ENCODE measurements at regions not wholly inside any gene's neighbourhood (a gene's known extent, or its start where the extent isn't known, plus 50 kb on each side); places are given as distances from the start of the nearest gene placed in this dataset.

- ATAC-seq (replicated peaks) (no peak), DNase-seq (no peak)
- no peak overlapping the region for H3K27ac Mint-ChIP-seq
- H3K9me3 Mint-ChIP-seq = no peaks in the 10 kb centered on the region
- H3K27me3 Mint-ChIP-seq = peaks cover 0 to 20% of the 10 kb centered on the region in 2 donors
- H3K36me3 Mint-ChIP-seq (ENCODE audit: insufficient read depth) = no peaks in the 10 kb centered on the region
- no peak overlapping the region for H3K4me3 Mint-ChIP-seq
- peaks cover 5 to 16% of the 10 kb centered on the region in 2 donors for H3K4me1 Mint-ChIP-seq (ENCODE audit: low read depth in 2 of 2)
Observed at GRCh38 chr5:110032376-110032775, 342.6 kb downstream of the MAN2A1 start.

DNA sequence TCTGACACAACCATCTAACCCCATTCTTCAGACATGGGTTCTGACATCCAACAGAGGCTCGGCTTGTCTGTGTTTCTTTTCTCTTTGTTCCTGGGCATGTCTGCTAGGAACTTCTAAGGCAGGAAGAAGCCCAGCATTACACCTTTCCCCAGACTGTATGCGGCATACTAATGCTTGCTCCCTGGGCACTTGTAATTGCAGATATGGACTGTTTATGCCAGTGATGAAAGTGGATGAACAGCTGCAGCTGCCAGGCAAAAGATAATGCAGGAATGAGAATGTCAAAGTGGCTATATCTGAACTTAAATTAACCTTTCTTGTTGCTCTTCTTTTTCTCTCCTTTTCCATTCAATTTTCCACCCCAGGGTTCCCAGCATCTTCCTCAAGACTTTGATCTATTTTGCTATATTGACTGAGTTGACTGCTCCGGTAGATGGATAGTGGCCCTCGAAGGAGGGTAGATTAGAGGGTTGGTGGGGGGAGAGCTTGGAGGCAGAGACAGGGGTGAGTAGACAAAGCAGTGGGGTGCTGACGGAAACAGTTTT is 344.4 kb downstream of the MAN2A1 start:
- no peak overlapping the region for H3K27ac Mint-ChIP-seq
- no peak for ATAC-seq (replicated peaks)
- no peaks in the 10 kb centered on the region for H3K9me3 Mint-ChIP-seq
- peaks cover 5 to 8% of the 10 kb centered on the region in 2 donors for H3K4me1 Mint-ChIP-seq (ENCODE audit: low read depth in 2 of 2)
- H3K36me3 Mint-ChIP-seq (ENCODE audit: insufficient read depth) = no peaks in the 10 kb centered on the region
- H3K4me3 Mint-ChIP-seq = no peak overlapping the region
- peaks cover 0 to 21% of the 10 kb centered on the region in 2 donors for H3K27me3 Mint-ChIP-seq
- no peak for DNase-seq

DNA sequence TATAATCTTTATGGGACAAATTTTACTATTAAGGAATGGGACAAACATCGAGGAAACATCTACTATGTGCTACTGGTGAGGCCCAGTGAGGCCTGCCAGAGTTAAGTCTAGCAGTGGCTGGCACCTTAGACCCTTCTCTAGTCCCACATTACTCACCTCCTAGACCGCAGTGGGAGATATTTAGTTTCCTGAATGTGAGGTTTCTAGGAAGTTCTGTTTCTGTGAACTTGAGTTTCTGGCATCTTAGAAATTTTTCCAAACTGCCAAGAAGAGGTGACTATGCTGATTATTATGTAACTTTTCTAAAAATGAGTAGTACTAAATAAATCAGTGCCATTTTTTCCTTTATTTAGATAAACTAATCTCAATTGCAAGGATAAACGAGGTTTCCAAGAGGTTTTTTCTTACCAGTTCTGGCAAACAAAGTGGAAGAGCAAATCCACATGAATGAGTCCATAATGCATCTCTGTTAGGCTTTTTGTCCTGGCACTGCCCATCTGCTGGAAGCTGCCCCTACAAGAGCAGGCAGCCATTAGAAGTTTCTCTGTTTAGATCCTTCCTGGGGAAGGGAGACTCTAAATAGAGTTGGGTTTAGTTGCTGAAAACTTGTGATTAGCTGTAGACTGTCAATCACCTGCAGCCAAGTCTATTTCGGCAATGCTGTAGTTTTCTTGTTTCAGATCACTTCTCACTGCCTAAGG is 348.7 kb downstream of the MAN2A1 start:
- ATAC-seq (replicated peaks) (no peak), DNase-seq (no peak)
- Mint-ChIP-seq H3K27me3 (peaks cover 0 to 21% of the 10 kb centered on the region in 2 donors), H3K9me3 (peaks cover 2 to 7% of the 10 kb centered on the region in 2 donors), H3K27ac (no peak overlapping the region), H3K36me3 (ENCODE audit: insufficient read depth) (no peaks in the 10 kb centered on the region), H3K4me1 (ENCODE audit: low read depth in 2 of 2) (peaks cover 0 to 4% of the 10 kb centered on the region in 2 donors), H3K4me3 (no peak overlapping the region)

- peaks cover 2 to 7% of the 10 kb centered on the region in 2 donors for H3K9me3 Mint-ChIP-seq
- DNase-seq (no peak), ATAC-seq (replicated peaks) (no peak)
- no peak overlapping the region for H3K27ac Mint-ChIP-seq
- no peak overlapping the region for H3K4me3 Mint-ChIP-seq
- peaks cover 0 to 19% of the 10 kb centered on the region in 2 donors for H3K27me3 Mint-ChIP-seq
- H3K36me3 Mint-ChIP-seq (ENCODE audit: insufficient read depth) = no peaks in the 10 kb centered on the region
- peaks cover 0 to 4% of the 10 kb centered on the region in 2 donors for H3K4me1 Mint-ChIP-seq (ENCODE audit: low read depth in 2 of 2)
Observed at GRCh38 chr5:110040178-110040577, 350.5 kb downstream of the MAN2A1 start.

DNA sequence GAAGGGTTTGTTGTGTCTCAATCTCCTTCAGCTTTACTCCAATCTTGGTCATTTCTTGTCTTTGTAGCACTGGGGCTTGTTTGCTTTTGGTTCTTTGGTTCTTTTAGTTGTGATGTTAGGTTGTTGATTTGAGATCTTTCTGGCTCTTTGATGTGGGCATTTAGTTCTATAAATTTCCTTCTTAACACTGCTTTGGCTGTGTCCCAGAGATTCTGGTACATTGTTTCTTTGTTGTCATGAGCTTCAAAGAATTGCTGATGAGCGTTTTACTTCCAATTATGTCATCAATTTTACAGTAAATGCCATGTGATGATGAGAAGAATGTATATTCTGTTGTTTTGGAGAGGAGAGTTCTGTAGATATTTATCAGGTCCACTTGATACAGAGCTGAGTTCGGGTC is 353.3 kb downstream of the MAN2A1 start:
- Mint-ChIP-seq H3K4me1 (ENCODE audit: low read depth in 2 of 2) (peaks cover 0 to 4% of the 10 kb centered on the region in 2 donors), H3K36me3 (ENCODE audit: insufficient read depth) (no peaks in the 10 kb centered on the region), H3K27me3 (peaks cover 0 to 8% of the 10 kb centered on the region in 2 donors), H3K9me3 (peaks cover 2 to 7% of the 10 kb centered on the region in 2 donors), H3K4me3 (no peak overlapping the region), H3K27ac (no peak overlapping the region)
- DNase-seq (no peak), ATAC-seq (replicated peaks) (no peak)

- H3K4me3 Mint-ChIP-seq = no peak overlapping the region
Observed at GRCh38 chr5:110045158-110045557, 355.4 kb downstream of the MAN2A1 start.

DNA sequence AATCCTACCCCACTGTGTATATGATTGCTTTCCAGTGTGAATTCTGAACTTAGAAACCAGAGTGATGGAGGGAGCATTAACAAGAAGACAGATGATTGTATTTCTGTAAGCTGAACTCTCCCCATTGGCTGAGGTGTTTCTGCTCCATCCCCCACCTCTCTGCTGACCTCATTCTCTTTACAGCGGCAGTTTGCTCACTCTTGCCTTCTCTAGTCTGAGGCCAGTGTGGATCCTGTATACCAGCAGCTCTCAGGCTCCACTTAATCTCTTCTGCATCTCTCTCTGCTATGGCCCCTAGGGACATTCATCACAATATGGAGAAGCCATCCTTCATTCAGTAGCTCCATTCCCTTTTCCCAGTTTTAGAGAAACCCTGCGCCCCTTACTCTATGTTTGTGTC is 358.8 kb downstream of the MAN2A1 start:
- Mint-ChIP-seq H3K27ac (no peak overlapping the region), H3K36me3 (ENCODE audit: insufficient read depth) (no peaks in the 10 kb centered on the region), H3K4me1 (ENCODE audit: low read depth in 2 of 2) (peaks cover under 1 to 5% of the 10 kb centered on the region in 2 donors), H3K4me3 (no peak overlapping the region), H3K27me3 (peaks cover 7 to 25% of the 10 kb centered on the region in 2 donors), H3K9me3 (no peaks in the 10 kb centered on the region)
- DNase-seq = no peak
- no peak for ATAC-seq (replicated peaks)

More at GRCh38 chr5:110045158-110045557, 355.4 kb downstream of the MAN2A1 start:
- H3K36me3 Mint-ChIP-seq (ENCODE audit: insufficient read depth) = no peaks in the 10 kb centered on the region
- H3K9me3 Mint-ChIP-seq = peaks cover 2 to 7% of the 10 kb centered on the region in 2 donors
- peaks cover 0 to 7% of the 10 kb centered on the region in 2 donors for H3K4me1 Mint-ChIP-seq (ENCODE audit: low read depth in 2 of 2)
- peaks cover 6 to 14% of the 10 kb centered on the region in 2 donors for H3K27me3 Mint-ChIP-seq
- DNase-seq (no peak), ATAC-seq (replicated peaks) (no peak)
- no peak overlapping the region for H3K27ac Mint-ChIP-seq

- Mint-ChIP-seq H3K9me3 (no peaks in the 10 kb centered on the region), H3K36me3 (ENCODE audit: insufficient read depth) (peaks cover 5% of the 10 kb centered on the region), H3K4me1 (ENCODE audit: low read depth in 2 of 2) (peaks cover 10 to 18% of the 10 kb centered on the region in 2 donors), H3K4me3 (no peak overlapping the region), H3K27ac (no peak overlapping the region), H3K27me3 (peaks cover 7 to 21% of the 10 kb centered on the region in 2 donors)
- ATAC-seq (replicated peaks) (no peak), DNase-seq (no peak)
Observed at GRCh38 chr5:110049816-110050215, 360.1 kb downstream of the MAN2A1 start.

DNA sequence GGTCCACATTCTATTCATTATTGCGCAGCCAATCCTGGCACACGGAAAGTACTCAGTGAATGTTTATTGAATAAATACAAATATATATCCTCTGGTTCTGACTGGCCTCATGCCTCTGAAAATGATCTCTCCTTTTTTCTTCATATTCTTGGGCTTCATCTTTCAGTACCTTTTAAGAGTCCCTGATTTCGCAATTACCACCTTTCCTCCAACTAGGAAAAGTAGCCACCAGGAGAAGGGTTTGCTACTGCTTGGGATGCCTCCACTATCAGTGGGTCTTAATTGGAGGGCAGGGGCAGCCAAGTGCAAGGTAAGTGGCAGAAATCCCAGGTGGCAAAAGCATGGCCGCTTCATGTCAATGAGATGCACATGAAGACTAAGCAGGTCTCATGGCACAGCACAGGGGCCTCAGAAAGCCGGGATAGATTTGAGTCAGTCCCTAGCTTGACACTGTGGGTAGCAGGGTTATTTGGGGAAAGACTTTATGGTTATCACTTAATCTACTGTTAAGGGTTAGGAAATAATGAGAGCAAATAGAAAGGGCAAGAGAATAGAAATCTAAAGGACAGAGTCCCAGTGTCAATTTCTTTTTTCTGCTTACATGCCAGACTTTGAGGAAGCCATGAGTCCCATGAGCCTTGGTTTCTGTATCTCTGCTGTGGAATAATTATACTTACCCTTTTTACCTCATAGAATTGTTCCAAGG is 361.1 kb downstream of the MAN2A1 start:
- DNase-seq (no peak), ATAC-seq (replicated peaks) (no peak)
- H3K4me1 Mint-ChIP-seq (ENCODE audit: low read depth in 2 of 2) = peaks cover 10 to 19% of the 10 kb centered on the region in 2 donors
- H3K27me3 Mint-ChIP-seq = peaks cover 7 to 17% of the 10 kb centered on the region in 2 donors
- H3K27ac Mint-ChIP-seq = no peak overlapping the region
- H3K36me3 Mint-ChIP-seq (ENCODE audit: insufficient read depth) = peaks cover 5% of the 10 kb centered on the region
- no peak overlapping the region for H3K4me3 Mint-ChIP-seq
- no peaks in the 10 kb centered on the region for H3K9me3 Mint-ChIP-seq

GRCh38 chr5:110053205-110053604 is 363.5 kb downstream of the MAN2A1 start:
- Mint-ChIP-seq H3K4me3 (no peak overlapping the region), H3K27me3 (peaks cover 7 to 17% of the 10 kb centered on the region in 2 donors), H3K27ac (peak overlapping the region in 1 of 2 donors; percentile 44), H3K4me1 (ENCODE audit: low read depth in 2 of 2) (peaks cover 11 to 19% of the 10 kb centered on the region in 2 donors), H3K9me3 (no peaks in the 10 kb centered on the region), H3K36me3 (ENCODE audit: insufficient read depth) (peaks cover 5% of the 10 kb centered on the region)
- DNase-seq (no peak), ATAC-seq (replicated peaks) (no peak)

DNA sequence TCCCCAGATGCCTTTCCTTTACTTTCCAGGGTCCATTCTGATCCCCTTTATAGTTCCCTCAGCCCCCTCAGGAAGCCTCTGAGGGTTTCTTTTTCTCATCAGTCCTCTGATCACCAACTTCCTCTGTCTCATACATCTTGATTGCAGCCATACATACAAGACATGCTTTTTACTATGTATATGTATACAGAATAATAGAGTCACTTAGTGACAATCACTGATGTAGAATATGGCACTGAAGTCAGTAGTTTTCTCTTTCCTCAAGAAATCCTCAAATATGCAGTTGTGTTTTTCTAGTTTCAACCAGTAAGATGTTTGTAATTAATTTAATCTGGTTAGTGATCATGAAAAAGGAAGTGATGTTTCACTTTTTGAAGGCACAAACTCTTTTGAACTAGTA is 364.1 kb downstream of the MAN2A1 start:
- ATAC-seq (replicated peaks) = peak; percentile 43

DNA sequence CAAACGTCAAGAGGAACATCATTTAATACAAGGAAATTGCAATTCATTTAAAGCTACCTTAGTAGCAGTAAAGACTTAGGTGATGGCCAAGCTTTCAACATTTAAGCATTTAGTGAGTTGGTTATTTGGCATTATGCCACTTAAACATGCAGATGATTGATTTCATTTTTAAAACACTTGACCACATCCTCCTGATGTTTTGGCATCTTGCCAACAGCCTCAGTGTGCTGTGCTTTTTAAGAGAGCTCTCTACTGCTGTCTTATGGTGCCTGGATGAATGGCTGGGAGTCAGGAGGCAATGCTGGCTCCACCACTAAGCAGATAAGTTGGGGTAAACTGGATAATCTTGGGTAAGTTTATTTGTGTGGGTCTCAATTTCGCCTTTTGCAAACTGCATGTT is 364.5 kb downstream of the MAN2A1 start:
- ATAC-seq (replicated peaks) = peak; percentile 96
- peaks cover 7 to 17% of the 10 kb centered on the region in 2 donors for H3K27me3 Mint-ChIP-seq
- peaks cover 5% of the 10 kb centered on the region for H3K36me3 Mint-ChIP-seq (ENCODE audit: insufficient read depth)
- H3K4me3 Mint-ChIP-seq = peak overlapping the region in 1 of 2 donors; percentile 23
- no peaks in the 10 kb centered on the region for H3K9me3 Mint-ChIP-seq
- peak; percentile 68 to 73 (median 69) for DNase-seq
- peaks cover 11 to 19% of the 10 kb centered on the region in 2 donors for H3K4me1 Mint-ChIP-seq (ENCODE audit: low read depth in 2 of 2)
- H3K27ac Mint-ChIP-seq = peak overlapping the region; percentile 18 to 44

More for the DNA sequence above, 364.1 kb downstream of the MAN2A1 start:
- Mint-ChIP-seq H3K27me3 (peaks cover 7 to 17% of the 10 kb centered on the region in 2 donors), H3K27ac (peak overlapping the region; percentile 18 to 44), H3K4me3 (peak overlapping the region in 1 of 2 donors; percentile 23), H3K9me3 (no peaks in the 10 kb centered on the region), H3K36me3 (ENCODE audit: insufficient read depth) (peaks cover 5% of the 10 kb centered on the region), H3K4me1 (ENCODE audit: low read depth in 2 of 2) (peaks cover 11 to 19% of the 10 kb centered on the region in 2 donors)
- no peak for DNase-seq

- no peak overlapping the region for H3K4me3 Mint-ChIP-seq
- H3K4me1 Mint-ChIP-seq (ENCODE audit: low read depth in 2 of 2) = peaks cover 11 to 16% of the 10 kb centered on the region in 2 donors
- DNase-seq = no peak
- peaks cover under 1 to 9% of the 10 kb centered on the region in 2 donors for H3K27me3 Mint-ChIP-seq
- no peak overlapping the region for H3K27ac Mint-ChIP-seq
- no peaks in the 10 kb centered on the region for H3K9me3 Mint-ChIP-seq
- H3K36me3 Mint-ChIP-seq (ENCODE audit: insufficient read depth) = peaks cover 5% of the 10 kb centered on the region
- ATAC-seq (replicated peaks) = no peak
Observed at GRCh38 chr5:110055302-110055701, 365.6 kb downstream of the MAN2A1 start.
